Mesenchymal stem cell (in vitro differentiated cells and primary cell): ENCODE measurements at regions not wholly inside any gene's neighbourhood (a gene's known extent, or its start where the extent isn't known, plus 50 kb on each side); places are given as distances from the start of the nearest gene placed in this dataset.

Experiments used
- DNase-seq: peaks from one replicate; pipeline ENCODE4 v3.0.0-alpha.2; 2013
- H2AFZ ChIP-seq: one replicate; pipeline ENCODE4 v1.6.1; 2013; ENCODE audit warnings: low read depth, mild to moderate bottlenecking, control low read depth, inconsistent platforms, low read length, moderate library complexity
- H2AK5ac ChIP-seq: 2 replicates; pipeline ENCODE4 v1.6.1; 2013; ENCODE audit warnings: low read length, moderate library complexity, mild to moderate bottlenecking, inconsistent platforms; ENCODE audit not compliant: severe bottlenecking
- H2BK120ac ChIP-seq: one replicate; pipeline ENCODE4 v1.6.1; 2013; ENCODE audit warnings: low read depth, mild to moderate bottlenecking, inconsistent platforms, low read length, moderate library complexity
- H2BK12ac ChIP-seq, 2 experiments: one replicate each; pipeline ENCODE4 v1.6.1; 2013; ENCODE audit warnings: inconsistent platforms in 2 of 2, low read length in 2 of 2, mild to moderate bottlenecking in 2 of 2, moderate library complexity in 2 of 2, control low read depth in 1 of 2
- H2BK15ac ChIP-seq: one replicate; pipeline ENCODE4 v1.6.1; 2013; ENCODE audit warnings: mild to moderate bottlenecking, low read depth, inconsistent platforms; ENCODE audit not compliant: poor library complexity, severe bottlenecking
- H2BK5ac ChIP-seq: 2 replicates; pipeline ENCODE4 v1.6.1; 2013; ENCODE audit warnings: low read depth, mild to moderate bottlenecking, low read length, control low read depth, inconsistent platforms; ENCODE audit not compliant: poor library complexity, severe bottlenecking
- H3K14ac ChIP-seq, 2 experiments: one replicate each; pipeline ENCODE4 v1.6.1; 2013; ENCODE audit warnings: inconsistent platforms in 2 of 2, low read length in 2 of 2, control low read depth in 1 of 2, mild to moderate bottlenecking in 1 of 2, moderate library complexity in 1 of 2
- H3K18ac ChIP-seq, 2 experiments: one replicate each; pipeline ENCODE4 v1.6.1; 2013; ENCODE audit warnings: inconsistent platforms in 2 of 2, low read length in 2 of 2, control low read depth in 1 of 2, low read depth in 1 of 2, mild to moderate bottlenecking in 1 of 2
- H3K23ac ChIP-seq, 2 experiments: one replicate each; pipeline ENCODE4 v1.6.1; 2013; ENCODE audit warnings: inconsistent platforms in 2 of 2, low read length in 2 of 2, mild to moderate bottlenecking in 2 of 2, moderate library complexity in 2 of 2, control low read depth in 1 of 2
- H3K27ac ChIP-seq: 2 replicates; pipeline ENCODE4 v1.5.1; 2013; ENCODE audit warnings: mild to moderate bottlenecking, moderate library complexity, low read length, control low read depth, inconsistent platforms; ENCODE audit not compliant: poor library complexity, severe bottlenecking
- H3K27me3 ChIP-seq, 2 experiments: 2 replicates each; pipeline versions ENCODE4 v1.6.1 to v1.7.0; 2013; ENCODE audit warnings: low read length in 2 of 2, mild to moderate bottlenecking in 2 of 2, moderate library complexity in 2 of 2, control low read depth in 1 of 2, inconsistent platforms in 1 of 2; ENCODE audit not compliant: control insufficient read depth in 1 of 2, insufficient read depth in 1 of 2
- H3K36me3 ChIP-seq, 2 experiments: 2 replicates each; pipeline versions ENCODE4 v1.6.1 to v1.7.0; 2013; ENCODE audit warnings: low read length in 2 of 2, control low read depth in 1 of 2, inconsistent platforms in 1 of 2, low read depth in 1 of 2, mild to moderate bottlenecking in 1 of 2; ENCODE audit not compliant: insufficient read depth in 2 of 2, control insufficient read depth in 1 of 2
- H3K4ac ChIP-seq, 2 experiments: one replicate each; pipeline ENCODE4 v1.6.1; 2013; ENCODE audit warnings: inconsistent platforms in 2 of 2, low read length in 2 of 2, mild to moderate bottlenecking in 2 of 2, moderate library complexity in 2 of 2, control low read depth in 1 of 2, low read depth in 1 of 2
- H3K4me1 ChIP-seq: 2 replicates; pipeline ENCODE4 v1.6.1; 2013; ENCODE audit warnings: low read depth, low read length, control low read depth; ENCODE audit not compliant: control insufficient read depth, insufficient read depth
- H3K4me2 ChIP-seq: 2 replicates; pipeline ENCODE4 v1.6.1; 2013; ENCODE audit warnings: low read length, mild to moderate bottlenecking, inconsistent platforms; ENCODE audit not compliant: poor library complexity, severe bottlenecking
- H3K4me3 ChIP-seq, 2 experiments: 2 replicates each; pipeline versions ENCODE4 v1.5.1 to v1.7.0; 2013; ENCODE audit warnings: low read length in 2 of 2, mild to moderate bottlenecking in 2 of 2, control low read depth in 1 of 2, low read depth in 1 of 2; ENCODE audit not compliant: insufficient read depth in 1 of 2
- H3K79me1 ChIP-seq: replicated peaks from 2 replicates; pipeline ENCODE4 v1.6.1; 2013; ENCODE audit warnings: mild to moderate bottlenecking, control low read depth, low read length, inconsistent platforms; ENCODE audit not compliant: poor library complexity, severe bottlenecking
- H3K9ac ChIP-seq: 2 replicates; pipeline ENCODE4 v1.7.0; 2013; ENCODE audit warnings: mild to moderate bottlenecking, low read length, moderate library complexity
- H3K9me3 ChIP-seq: 2 replicates; pipeline ENCODE4 v1.7.0; 2013; ENCODE audit warnings: mild to moderate bottlenecking, low read length; ENCODE audit not compliant: control insufficient read depth
- H4K8ac ChIP-seq: one replicate; pipeline ENCODE4 v1.6.1; 2013; ENCODE audit warnings: inconsistent platforms, mild to moderate bottlenecking, low read length, moderate library complexity
- H4K91ac ChIP-seq: one replicate; pipeline ENCODE4 v1.6.1; 2013; ENCODE audit warnings: mild to moderate bottlenecking, low read length, inconsistent platforms
- WGBS: methylation state at CpG from one replicate; pipeline ENCODE4 v1.1.7; 2013; ENCODE audit warnings: mixed read lengths; 5-methylcytosine and 5-hydroxymethylcytosine counted together

DNA sequence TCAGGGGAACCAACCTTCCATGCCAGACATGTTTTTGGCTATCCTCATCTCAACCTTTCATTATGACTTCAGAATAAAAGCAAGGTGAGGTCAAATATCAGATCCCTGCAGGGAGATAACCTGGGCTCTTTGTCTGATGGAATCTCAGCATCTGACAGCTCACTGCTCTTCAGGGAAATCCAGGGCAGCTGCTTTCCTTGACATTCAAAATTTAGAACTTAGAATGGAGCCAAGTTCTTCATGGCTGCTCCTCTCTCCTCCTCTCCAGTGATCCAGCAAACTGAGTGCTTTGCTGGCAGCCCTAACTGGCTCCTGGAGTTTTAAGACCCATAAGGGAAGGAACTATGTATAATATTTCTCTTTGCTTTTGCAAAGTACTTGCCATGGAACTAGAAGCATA is 716.3 kb downstream of the TSN start:
- no peaks in the 10 kb centered on the region for H3K9me3 ChIP-seq
- H2BK12ac ChIP-seq, result no peak overlapping the region
- DNase-seq, result no peak
- H4K91ac ChIP-seq, result no peak overlapping the region
- no peak overlapping the region for H4K8ac ChIP-seq
- H3K79me1 ChIP-seq, result no peaks in the 10 kb centered on the region
- H3K36me3 ChIP-seq, result no peaks in the 10 kb centered on the region
- H3K27me3 ChIP-seq, result no peaks in the 10 kb centered on the region
- no peak overlapping the region for H3K27ac ChIP-seq
- no peak overlapping the region for H2BK120ac ChIP-seq
- no peak overlapping the region for H3K14ac ChIP-seq
- H2BK5ac ChIP-seq, result no peak overlapping the region
- H3K4me3 ChIP-seq, result no peak overlapping the region
- no peaks in the 10 kb centered on the region for H3K4me1 ChIP-seq
- no peak overlapping the region for H2AFZ ChIP-seq
- no peak overlapping the region for H2AK5ac ChIP-seq
- no peak overlapping the region for H3K4ac ChIP-seq
- no peak overlapping the region for H3K4me2 ChIP-seq
- no peak overlapping the region for H2BK15ac ChIP-seq
- no peak overlapping the region for H3K9ac ChIP-seq
- no peak overlapping the region for H3K18ac ChIP-seq
- H3K23ac ChIP-seq, result no peak overlapping the region

DNA sequence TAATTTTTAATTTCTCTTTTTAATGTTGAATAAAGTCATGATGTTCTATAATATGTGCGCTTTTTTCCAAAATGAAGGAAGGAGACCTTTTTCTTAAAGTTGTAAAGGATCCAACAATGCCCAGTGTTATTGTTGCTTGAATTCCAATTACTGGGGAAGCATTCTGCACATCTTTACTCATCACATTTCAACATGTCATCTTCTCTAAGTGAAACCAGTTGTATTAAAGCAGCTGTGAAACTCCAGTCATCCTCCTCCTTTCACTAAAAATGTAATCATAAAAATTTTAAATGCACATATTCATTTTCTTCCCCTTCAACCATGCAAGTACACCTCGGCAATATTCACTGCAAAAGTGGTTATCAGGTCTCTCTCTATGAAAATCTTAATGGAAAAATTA is 722.7 kb downstream of the TSN start:
- H3K36me3 ChIP-seq, result no peaks in the 10 kb centered on the region
- no peaks in the 10 kb centered on the region for H3K27me3 ChIP-seq
- H4K91ac ChIP-seq, result no peak overlapping the region
- H3K4me2 ChIP-seq, result no peak overlapping the region
- H3K23ac ChIP-seq, result no peak overlapping the region
- H2BK120ac ChIP-seq, result no peak overlapping the region
- 92% methylated on average over 1 of the region's 2 CpGs for WGBS
- no peak overlapping the region for H3K4ac ChIP-seq
- H3K4me3 ChIP-seq, result no peak overlapping the region
- H3K9me3 ChIP-seq, result no peaks in the 10 kb centered on the region
- no peaks in the 10 kb centered on the region for H3K79me1 ChIP-seq
- no peak overlapping the region for H2BK5ac ChIP-seq
- H3K14ac ChIP-seq, result no peak overlapping the region
- H3K27ac ChIP-seq, result no peak overlapping the region
- no peak for DNase-seq
- no peak overlapping the region for H2AFZ ChIP-seq
- no peak overlapping the region for H2BK15ac ChIP-seq
- H3K18ac ChIP-seq, result no peak overlapping the region
- no peak overlapping the region for H4K8ac ChIP-seq
- H2BK12ac ChIP-seq, result no peak overlapping the region
- no peak overlapping the region for H3K9ac ChIP-seq
- no peak overlapping the region for H2AK5ac ChIP-seq
- no peaks in the 10 kb centered on the region for H3K4me1 ChIP-seq

DNA sequence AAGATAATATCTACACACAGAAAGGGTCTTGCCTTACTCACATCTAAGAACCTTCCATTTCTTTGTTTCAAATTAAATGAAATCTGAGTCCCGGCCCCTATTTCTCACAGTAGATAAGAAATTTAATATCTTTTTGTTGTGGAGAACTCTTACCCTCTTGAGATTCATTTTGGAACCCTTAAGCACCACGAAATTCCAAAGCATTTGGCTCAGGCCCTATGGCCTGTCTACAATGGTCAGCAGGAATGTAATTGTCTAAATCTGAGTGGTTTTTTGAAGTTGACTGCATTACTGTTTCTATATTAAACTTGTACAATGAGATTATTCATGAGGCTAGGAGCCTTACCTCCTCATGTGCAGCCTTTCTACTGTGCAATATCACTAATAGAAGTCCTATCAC is 723.3 kb downstream of the TSN start:
- no peaks in the 10 kb centered on the region for H3K79me1 ChIP-seq
- no peak overlapping the region for H3K14ac ChIP-seq
- no peak overlapping the region for H3K4me3 ChIP-seq
- no peaks in the 10 kb centered on the region for H3K4me1 ChIP-seq
- H3K18ac ChIP-seq, result no peak overlapping the region
- H3K27ac ChIP-seq, result no peak overlapping the region
- no peak overlapping the region for H2BK15ac ChIP-seq
- WGBS, result 20% methylated on average over 1 of the region's 2 CpGs
- H3K36me3 ChIP-seq, result no peaks in the 10 kb centered on the region
- no peak overlapping the region for H3K4ac ChIP-seq
- no peak overlapping the region for H2BK12ac ChIP-seq
- no peak overlapping the region for H4K91ac ChIP-seq
- no peak overlapping the region for H2AFZ ChIP-seq
- H4K8ac ChIP-seq, result no peak overlapping the region
- no peak overlapping the region for H3K23ac ChIP-seq
- H3K27me3 ChIP-seq, result no peaks in the 10 kb centered on the region
- H3K4me2 ChIP-seq, result no peak overlapping the region
- no peak overlapping the region for H3K9ac ChIP-seq
- H2AK5ac ChIP-seq, result no peak overlapping the region
- no peak for DNase-seq
- H2BK120ac ChIP-seq, result no peak overlapping the region
- no peak overlapping the region for H2BK5ac ChIP-seq
- no peaks in the 10 kb centered on the region for H3K9me3 ChIP-seq

DNA sequence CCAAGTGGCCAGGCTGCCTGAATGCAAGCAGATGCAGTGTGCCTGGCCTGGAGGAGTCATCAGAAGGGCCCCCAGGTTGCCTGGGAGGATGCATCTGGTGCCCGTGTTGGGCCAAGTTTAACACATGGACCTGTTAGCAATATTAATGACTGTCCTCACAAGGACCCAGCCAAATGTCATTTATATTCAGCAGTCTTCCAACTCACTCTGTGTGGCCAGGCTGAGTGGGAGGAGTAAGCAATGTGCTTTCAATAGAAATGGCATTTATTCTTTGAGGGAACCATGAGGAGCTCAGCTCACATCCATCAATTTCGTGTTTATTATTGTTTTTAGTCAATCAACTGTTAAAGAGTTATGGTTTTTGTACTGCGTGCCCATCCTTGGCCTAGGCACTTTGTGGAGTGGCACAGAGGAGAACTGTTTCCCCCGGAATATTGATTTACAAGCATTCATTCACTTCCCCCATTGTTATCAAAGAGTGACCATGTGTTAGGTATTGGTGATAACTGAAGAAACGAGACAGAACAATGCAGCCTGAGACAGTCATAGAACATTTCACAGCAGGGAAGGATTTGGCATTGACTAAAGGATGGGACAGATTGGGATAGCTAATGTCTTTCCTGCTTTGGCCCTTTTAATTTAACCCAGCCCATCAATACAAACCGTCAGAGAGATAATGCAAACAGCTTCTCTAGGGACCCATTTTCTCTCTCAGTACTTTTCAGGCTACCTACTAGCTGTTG is 725.2 kb downstream of the TSN start:
- no peak overlapping the region for H3K4me2 ChIP-seq
- no peak overlapping the region for H3K18ac ChIP-seq
- no peaks in the 10 kb centered on the region for H3K36me3 ChIP-seq
- no peaks in the 10 kb centered on the region for H3K79me1 ChIP-seq
- no peak overlapping the region for H2BK5ac ChIP-seq
- H3K4me3 ChIP-seq, result no peak overlapping the region
- WGBS, result 100% methylated on average over 1 of the region's 6 CpGs
- no peak overlapping the region for H2BK12ac ChIP-seq
- no peak overlapping the region for H4K8ac ChIP-seq
- H3K4ac ChIP-seq, result no peak overlapping the region
- H3K23ac ChIP-seq, result no peak overlapping the region
- no peak overlapping the region for H2BK120ac ChIP-seq
- no peaks in the 10 kb centered on the region for H3K9me3 ChIP-seq
- no peak overlapping the region for H3K14ac ChIP-seq
- H2AK5ac ChIP-seq, result no peak overlapping the region
- DNase-seq, result no peak
- H2AFZ ChIP-seq, result no peak overlapping the region
- H4K91ac ChIP-seq, result no peak overlapping the region
- H3K27ac ChIP-seq, result no peak overlapping the region
- H3K9ac ChIP-seq, result no peak overlapping the region
- no peak overlapping the region for H2BK15ac ChIP-seq
- no peaks in the 10 kb centered on the region for H3K4me1 ChIP-seq
- no peaks in the 10 kb centered on the region for H3K27me3 ChIP-seq
